ENCODE measurements at regions not wholly inside any gene's neighbourhood (a gene's known extent, or its start where the extent isn't known, plus 50 kb on each side); places are given as distances from the start of the nearest gene placed in this dataset.
A peak's percentile ranks its signal among the peaks of the same experiment; 100 is the strongest.

DNA sequence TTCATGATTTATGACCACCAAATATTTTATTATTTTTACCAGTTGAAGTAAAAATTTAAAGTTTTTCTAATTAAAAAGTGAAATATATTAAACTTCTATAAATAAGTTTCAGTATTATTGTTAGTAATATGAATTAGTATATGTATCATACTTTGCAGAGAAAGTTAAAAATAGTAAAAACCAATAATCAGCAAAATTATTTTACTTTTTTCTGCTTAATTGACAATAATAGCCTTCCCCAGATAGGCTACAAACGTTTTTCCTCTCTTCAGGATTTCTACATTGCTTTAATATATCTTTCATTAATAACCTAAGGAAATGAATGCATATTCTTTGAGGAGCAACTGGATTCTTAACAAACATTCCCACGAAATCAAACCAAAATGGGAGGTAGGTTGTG, 543.5 kb downstream of the ETNK1 start:
- FAIRE-seq (no peak), DNase-seq (ENCODE audit: low spot score) (no peak)

GRCh38 chr12:23169012-23169695, 544.2 kb downstream of the ETNK1 start:
- FAIRE-seq = peak; percentile 5

DNA sequence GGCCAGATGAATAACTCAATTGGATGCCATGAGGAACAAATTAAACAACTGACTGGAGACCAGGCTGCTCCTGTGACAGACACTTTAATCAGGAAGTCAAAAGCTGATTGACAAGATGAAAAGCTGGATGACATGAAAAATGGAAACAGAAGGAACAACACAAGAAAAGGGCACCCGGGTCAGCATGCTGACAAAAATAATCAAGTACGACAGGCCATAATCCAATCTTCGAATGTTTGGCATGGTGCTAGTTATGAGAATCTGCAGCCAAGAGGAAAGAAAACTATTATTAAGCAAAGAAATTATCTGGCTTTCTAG, 544.7 kb downstream of the ETNK1 start:
- FAIRE-seq (no peak), DNase-seq (ENCODE audit: low spot score) (no peak)

More at GRCh38 chr12:23169012-23169695, 544.2 kb downstream of the ETNK1 start:
- no peak for DNase-seq (ENCODE audit: low spot score)

GRCh38 chr12:23174917-23175316, 549.9 kb downstream of the ETNK1 start:
- DNase-seq (ENCODE audit: low spot score) = no peak
- FAIRE-seq = no peak

GRCh38 chr12:23185346-23185745, 560.4 kb downstream of the ETNK1 start:
- FAIRE-seq = no peak
- DNase-seq (ENCODE audit: low spot score) = no peak

DNA sequence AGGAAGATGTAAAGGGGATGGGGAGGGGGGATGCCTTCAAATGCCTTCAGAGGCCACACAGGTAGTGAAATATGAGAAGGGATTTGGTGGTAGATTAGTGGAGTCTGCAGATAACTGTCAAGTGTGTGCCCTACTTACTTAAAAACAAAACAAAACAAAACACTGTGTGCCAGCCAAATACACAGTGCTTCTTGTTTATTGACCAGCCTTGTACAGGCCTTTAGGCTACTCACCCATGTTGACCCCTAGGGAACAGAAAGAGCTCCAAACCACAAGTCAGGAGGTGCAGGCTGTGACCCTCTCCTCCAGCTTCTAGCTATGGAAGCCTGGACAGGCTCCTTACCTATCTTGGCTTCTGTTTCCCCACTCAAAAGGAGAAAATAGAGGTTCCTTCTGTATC, 562.0 kb downstream of the ETNK1 start:
- DNase-seq (ENCODE audit: low spot score) (no peak), FAIRE-seq (no peak)

- FAIRE-seq (no peak), DNase-seq (ENCODE audit: low spot score) (no peak)
These were observed 568.6 kb downstream of the ETNK1 start for GRCh38 chr12:23193552-23193951.

DNA sequence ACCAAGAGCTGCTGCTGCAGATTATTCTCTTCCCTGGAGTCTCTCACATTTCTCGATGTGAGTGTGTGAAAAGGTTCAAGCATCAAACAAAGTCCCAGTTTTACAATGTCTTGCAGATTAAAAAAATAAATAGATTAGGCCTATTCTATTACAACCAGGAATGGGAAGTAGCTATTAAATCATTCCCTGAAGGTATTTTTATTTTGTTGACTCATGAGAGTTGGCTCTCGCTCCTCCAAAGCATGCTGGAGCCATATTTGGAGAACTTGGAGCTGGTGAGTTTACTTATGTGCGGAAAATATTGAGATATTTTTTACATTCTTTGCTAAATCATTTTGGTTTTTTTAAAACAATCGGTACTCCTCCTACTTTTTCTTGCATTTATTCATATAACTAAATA, 572.3 kb downstream of the ETNK1 start:
- FAIRE-seq = no peak
- DNase-seq (ENCODE audit: low spot score) = no peak

DNA sequence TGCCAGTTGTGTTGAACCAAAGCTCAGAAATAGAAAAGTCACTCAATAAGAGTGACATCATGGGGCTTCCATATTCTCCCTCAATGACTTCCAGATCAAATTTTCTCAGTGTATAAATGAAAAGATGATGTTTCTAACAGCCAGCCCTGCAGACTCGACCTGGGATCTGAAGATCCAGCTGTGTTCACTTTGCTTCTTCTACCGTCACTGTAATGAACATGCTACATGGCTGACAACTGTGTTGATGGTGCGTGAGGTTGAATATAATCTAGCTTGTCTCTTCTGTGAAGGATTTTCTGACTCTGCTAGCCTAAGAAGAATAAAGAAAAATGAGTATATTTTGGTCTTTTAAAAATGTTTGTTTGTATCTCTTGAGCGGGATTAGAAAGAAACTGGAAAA, 577.8 kb downstream of the ETNK1 start:
- DNase-seq (ENCODE audit: low spot score) (no peak), FAIRE-seq (no peak)

- DNase-seq (ENCODE audit: low spot score) = peak; percentile 58
- no peak for FAIRE-seq
These were observed 580.2 kb downstream of the ETNK1 start for GRCh38 chr12:23204933-23205778.

- DNase-seq (ENCODE audit: low spot score) = no peak
- no peak for FAIRE-seq
These were observed 584.8 kb downstream of the ETNK1 start for GRCh38 chr12:23209793-23210192.

GRCh38 chr12:23210573-23210972, 585.6 kb downstream of the ETNK1 start:
- no peak for DNase-seq (ENCODE audit: low spot score)
- FAIRE-seq = no peak

DNA sequence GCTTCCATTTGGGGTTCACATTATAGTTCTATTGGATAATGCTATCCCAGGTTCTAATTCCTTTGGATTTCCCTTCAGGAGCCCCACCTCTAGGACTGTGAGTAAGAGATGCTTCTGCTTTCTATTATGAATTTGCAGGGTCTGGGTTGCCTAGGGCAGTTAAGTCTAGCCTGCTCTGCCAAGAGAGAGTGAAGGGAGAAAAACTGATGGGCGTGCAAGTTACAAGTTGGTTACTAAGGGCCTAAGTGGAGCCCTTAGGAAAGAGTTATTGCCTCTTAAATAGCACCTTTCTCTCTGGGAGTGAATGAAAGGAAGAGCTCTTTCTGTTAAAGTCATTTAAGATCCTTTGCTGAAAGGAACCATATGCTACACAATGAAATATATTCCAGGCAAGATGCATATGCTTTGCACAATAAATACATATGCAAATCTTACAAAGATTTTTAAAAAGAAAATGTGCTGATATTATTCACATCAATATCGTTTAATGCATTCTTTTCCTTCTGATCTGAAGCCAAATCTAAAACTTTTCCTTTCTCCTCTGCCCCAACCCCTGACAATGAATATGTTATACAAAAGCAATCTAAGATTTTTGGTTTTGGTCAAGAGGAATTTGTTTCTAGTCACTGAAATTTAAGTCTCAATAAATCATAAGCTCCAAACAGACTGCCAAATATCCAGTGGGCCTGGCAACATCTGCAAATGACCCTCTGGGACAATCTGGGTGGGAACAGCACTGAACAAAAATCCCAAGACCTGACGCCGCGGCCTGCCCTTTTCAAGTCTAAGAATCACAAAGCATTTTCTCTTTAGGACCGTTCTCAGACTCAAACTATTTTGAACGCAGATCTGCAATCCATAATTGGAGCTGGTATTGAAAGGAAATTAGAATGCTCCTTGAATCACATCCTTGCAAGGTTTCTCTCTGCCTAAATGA, 586.7 kb downstream of the ETNK1 start:
- FAIRE-seq (no peak), DNase-seq (ENCODE audit: low spot score) (no peak)

DNA sequence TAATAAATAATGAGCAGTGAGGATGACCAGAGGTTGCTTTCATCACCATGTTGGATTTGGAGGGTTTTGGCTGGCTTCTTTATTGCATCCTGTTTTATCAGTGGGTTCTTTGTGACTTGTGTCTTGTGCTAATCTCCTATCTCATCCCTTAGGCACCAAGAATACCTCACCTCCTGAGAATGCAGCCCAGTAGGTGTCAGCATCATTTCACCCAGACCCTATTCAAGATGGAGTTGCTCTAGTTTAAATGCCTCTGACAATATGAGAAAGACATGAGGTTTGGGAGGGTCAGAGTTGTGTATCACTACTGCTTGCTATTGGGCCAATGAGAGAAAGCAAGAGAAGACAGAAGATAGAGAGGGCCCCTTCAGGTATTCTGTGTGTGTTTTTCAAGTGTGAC, 592.2 kb downstream of the ETNK1 start:
- DNase-seq (ENCODE audit: low spot score) = no peak
- FAIRE-seq = no peak

DNA sequence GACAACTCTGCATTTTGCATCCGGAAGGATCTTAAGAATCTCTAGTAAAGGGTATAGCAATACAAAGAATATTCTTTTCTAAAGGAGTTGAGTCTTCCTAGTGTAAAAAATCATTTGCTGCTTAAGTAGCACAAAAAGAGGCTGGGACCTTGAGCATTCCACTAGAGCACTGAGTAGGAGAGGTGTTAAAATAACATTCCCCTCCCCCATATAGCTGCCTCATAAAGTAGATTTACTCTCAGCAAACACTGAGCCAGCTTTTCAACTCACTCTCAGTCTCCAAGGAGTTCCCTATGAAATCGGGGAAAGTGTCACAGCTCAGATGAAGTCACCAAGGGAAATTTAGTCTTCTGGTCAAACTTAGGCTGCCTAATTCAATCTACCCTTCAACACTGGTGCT, 592.7 kb downstream of the ETNK1 start:
- no peak for DNase-seq (ENCODE audit: low spot score)
- no peak for FAIRE-seq

DNA sequence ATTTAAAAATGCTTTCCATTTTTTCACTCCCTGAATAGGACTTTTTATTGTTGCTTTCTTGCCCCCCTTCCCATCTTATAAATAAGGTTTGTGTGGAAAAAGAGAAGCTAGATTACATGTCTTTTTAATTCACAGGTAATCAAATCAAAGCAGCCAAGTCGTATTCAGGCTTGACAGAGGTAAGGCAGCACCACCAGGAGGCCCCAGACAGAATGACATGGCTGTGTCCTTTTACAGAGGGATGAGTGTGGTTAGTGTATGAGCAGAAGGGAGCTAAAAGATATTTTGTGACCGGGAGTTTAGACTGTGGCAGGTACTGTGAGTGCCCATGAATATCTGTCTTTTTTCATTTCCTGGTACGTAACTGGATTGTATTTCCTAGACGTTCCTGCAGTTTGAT, 596.1 kb downstream of the ETNK1 start:
- FAIRE-seq (no peak), DNase-seq (ENCODE audit: low spot score) (peak; percentile 12)

DNA sequence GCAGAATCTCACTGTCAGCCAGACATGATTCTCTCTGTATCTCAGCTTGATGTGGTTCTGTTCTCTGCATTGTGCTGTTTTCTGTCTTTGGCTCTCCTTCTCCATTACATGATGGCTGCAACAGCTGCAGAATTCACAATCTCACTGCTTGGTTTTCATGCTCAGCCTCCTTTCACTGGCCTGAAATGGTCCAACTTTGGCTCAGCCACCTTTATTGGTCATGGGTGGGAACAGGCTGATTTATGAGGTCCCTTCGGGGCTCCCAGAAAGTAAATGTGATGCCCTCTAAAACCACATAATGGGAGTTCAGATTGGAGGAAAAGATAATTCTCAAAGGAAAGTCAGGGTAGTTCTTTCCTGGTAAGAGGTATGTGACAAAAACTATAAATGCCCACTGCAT, 597.0 kb downstream of the ETNK1 start:
- no peak for FAIRE-seq
- no peak for DNase-seq (ENCODE audit: low spot score)

DNA sequence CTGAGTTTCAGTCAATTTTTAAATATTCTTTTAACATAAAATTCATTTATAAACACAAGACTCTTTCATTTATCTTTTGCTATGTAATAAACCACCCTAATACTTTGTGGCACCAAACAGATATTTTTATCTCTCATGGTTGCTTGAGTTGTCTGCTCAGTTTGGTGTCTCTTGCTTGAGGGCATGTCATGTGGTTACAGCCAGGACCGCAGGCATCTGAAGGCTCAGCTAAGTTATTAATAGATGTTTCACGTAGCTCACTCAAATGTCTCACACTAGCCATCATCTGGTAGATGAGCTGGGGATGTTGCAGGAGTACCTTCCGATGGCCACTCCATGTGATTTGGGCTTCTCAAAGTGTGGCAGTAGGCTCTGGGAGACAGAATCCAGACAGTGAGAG, 597.8 kb downstream of the ETNK1 start:
- FAIRE-seq (no peak), DNase-seq (ENCODE audit: low spot score) (peak; percentile 10)

DNA sequence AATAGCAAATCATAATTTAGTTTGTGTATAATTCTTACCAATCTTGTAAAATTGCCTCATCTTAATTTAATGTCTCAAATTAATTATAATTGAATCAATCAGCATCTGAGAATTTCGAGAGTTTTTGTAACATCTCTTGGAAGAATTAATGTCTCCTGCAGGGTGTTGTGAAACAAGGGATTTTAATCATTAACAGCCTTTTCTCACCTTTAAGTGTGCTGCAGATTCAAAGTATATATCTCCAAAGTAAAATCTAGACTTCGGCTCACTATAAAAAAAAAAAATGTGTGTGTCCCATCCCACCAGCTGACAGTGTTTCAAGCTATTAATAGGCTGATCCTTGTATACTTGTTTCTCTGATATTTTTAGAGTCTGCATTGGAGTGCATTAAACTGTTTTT, 603.1 kb downstream of the ETNK1 start:
- DNase-seq (ENCODE audit: low spot score) (no peak), FAIRE-seq (no peak)

DNA sequence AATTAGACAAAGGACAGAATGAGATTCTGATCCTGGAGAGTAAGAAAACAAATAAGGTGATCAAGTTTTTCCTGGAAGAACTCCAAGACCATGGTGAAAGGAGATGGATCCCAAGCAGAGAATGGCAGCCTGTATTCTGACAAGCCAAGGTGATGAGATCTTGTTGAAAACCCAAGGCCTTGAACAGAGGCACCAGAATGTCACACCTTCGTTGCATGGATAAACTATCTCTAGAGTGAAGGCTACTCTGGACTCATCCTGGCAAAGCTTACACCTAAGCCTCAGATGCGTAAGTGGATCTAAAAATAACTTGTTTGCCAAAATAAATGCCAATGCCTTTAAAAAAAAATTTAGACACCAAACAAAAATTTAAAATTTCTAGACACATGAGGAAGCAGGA, 605.9 kb downstream of the ETNK1 start:
- DNase-seq (ENCODE audit: low spot score) (no peak), FAIRE-seq (no peak)

- FAIRE-seq = no peak
These were observed 611.3 kb downstream of the ETNK1 start for GRCh38 chr12:23236066-23236780.

More at GRCh38 chr12:23236066-23236780, 611.3 kb downstream of the ETNK1 start:
- DNase-seq (ENCODE audit: low spot score) = no peak
